ENCODE measurements at regions not wholly inside any gene's neighbourhood (a gene's known extent, or its start where the extent isn't known, plus 50 kb on each side); places are given as distances from the start of the nearest gene placed in this dataset.

DNA sequence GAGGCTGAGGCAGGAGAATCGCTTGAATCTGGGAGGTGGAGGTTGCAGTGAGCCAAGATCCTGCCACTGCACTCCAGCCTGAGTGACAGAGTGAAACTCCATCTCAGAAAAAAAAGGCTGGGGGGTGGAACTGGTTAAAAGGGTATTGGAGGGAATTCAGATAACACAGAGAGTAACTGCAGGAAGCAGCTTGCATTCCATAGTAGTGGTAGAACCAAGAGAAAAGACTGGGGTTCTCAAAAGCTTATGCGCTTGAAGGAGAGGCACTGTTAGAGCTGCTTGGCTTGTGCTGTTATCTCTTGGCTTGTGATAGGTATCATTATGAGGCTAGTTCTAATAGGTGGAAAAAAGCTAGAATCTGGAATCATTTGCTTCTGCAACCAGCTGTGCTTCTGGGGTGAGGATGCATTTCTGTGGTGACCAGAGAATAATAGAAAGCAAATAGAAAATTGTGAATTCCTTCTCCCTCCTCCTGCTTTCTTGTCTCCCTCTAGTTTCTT lies 91.2 kb upstream of the ELOVL6 start:
- no peak for TF ChIP-seq POLR2AphosphoS5 (IDR thresholded peaks at IDR 0.05)
- TF ChIP-seq, protein P1, sequence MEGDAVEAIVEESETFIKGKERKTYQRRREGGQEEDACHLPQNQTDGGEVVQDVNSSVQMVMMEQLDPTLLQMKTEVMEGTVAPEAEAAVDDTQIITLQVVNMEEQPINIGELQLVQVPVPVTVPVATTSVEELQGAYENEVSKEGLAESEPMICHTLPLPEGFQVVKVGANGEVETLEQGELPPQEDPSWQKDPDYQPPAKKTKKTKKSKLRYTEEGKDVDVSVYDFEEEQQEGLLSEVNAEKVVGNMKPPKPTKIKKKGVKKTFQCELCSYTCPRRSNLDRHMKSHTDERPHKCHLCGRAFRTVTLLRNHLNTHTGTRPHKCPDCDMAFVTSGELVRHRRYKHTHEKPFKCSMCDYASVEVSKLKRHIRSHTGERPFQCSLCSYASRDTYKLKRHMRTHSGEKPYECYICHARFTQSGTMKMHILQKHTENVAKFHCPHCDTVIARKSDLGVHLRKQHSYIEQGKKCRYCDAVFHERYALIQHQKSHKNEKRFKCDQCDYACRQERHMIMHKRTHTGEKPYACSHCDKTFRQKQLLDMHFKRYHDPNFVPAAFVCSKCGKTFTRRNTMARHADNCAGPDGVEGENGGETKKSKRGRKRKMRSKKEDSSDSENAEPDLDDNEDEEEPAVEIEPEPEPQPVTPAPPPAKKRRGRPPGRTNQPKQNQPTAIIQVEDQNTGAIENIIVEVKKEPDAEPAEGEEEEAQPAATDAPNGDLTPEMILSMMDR (IDR thresholded peaks at IDR 0.05): no peak
- no peak for TF ChIP-seq POLR2A (IDR thresholded peaks at IDR 0.05)
